Keratinocyte (primary cell): ENCODE measurements at regions not wholly inside any gene's neighbourhood (a gene's known extent, or its start where the extent isn't known, plus 50 kb on each side); places are given as distances from the start of the nearest gene placed in this dataset.

Experiments used
- CTCF ChIP-seq, 3 experiments: IDR thresholded peaks in 1 of 3; conservative IDR thresholded peaks in 1 of 3; optimal IDR thresholded peaks in 1 of 3; 2 replicates in 2 of 3; 3 replicates in 1 of 3; pipeline versions ENCODE3 to v1.5.1; 2011; ENCODE audit warnings: low read length in 3 of 3, mild to moderate bottlenecking in 3 of 3, moderate library complexity in 2 of 3, control low read depth in 1 of 3, inconsistent platforms in 1 of 3; ENCODE audit not compliant: insufficient read depth in 2 of 3; ENCODE audit errors: extremely low read depth in 1 of 3
- EZH2 ChIP-seq: IDR thresholded peaks from one replicate; pipeline ENCODE4 v1.6.1; 2012; ENCODE audit warnings: inconsistent platforms, mild to moderate bottlenecking, low read length, moderate library complexity

GRCh38 chrX:69024161-69024736, 141.0 kb downstream of the PJA1 start:
- TF ChIP-seq CTCF (optimal IDR thresholded peaks at IDR 0.05 in 1 of 3, IDR thresholded peaks at IDR 0.05 in 1 of 3, conservative IDR thresholded peaks at IDR 0.05 in 1 of 3; ENCODE audit: extremely low read depth in 1 of 3, insufficient read depth in 2 of 3, low read length in 3 of 3), result no peak
- TF ChIP-seq EZH2, result no peak
